SK-N-SH (cell line): ENCODE measurements at regions not wholly inside any gene's neighbourhood (a gene's known extent, or its start where the extent isn't known, plus 50 kb on each side); places are given as distances from the start of the nearest gene placed in this dataset.

Experiments used
- CTCF ChIA-PET: fragments of 300-600, 350-600 bp; formaldehyde crosslinking; extraction: SDS; loops from one replicate; lab custom pipeline; 2021; lab: Yijun Ruan, JAX
- POLR2A ChIA-PET: fragments of 350-600 bp; sonication (Branson Sonifier 250); formaldehyde crosslinking; extraction: SDS; loops from one replicate; lab custom pipeline; 2020; ENCODE audit warnings: antibody characterized with exemption, inconsistent platforms; lab: Yijun Ruan, JAX
- DNase-seq: peaks from one replicate; pipeline ENCODE4 v3.0.0; 2012
- H2AFZ ChIP-seq: fragments of 200-600 bp; sonication (generic); 2 replicates; pipeline ENCODE4 v1.8.1; 2016; ENCODE audit warnings: antibody characterized with exemption, mild to moderate bottlenecking, low read depth
- H3F3A ChIP-seq: fragments of 200-600 bp; sonication (generic); replicated peaks from 2 replicates; pipeline ENCODE3; 2016; ENCODE audit warnings: antibody characterized with exemption, mild to moderate bottlenecking; ENCODE audit not compliant: insufficient read depth
- H3K27ac ChIP-seq, 2 experiments: fragments of 200-500 bp in 1 of 2; fragments of 200-600 bp in 1 of 2; sonication (Bioruptor generic) in 1 of 2; sonication (generic), shearing (Covaris generic) in 1 of 2; 2 replicates each; pipeline versions ENCODE4 v1.5.1 to v1.6.1; 2014 to 2016; ENCODE audit warnings: low read depth in 2 of 2, inconsistent platforms in 1 of 2, low read length in 1 of 2, mild to moderate bottlenecking in 1 of 2, mixed read lengths in 1 of 2
- H3K27me3 ChIP-seq: fragments of 200-600 bp; sonication (generic), shearing (Covaris generic); 2 replicates; pipeline ENCODE4 v1.6.1; 2016; ENCODE audit warnings: mixed run types; ENCODE audit not compliant: insufficient read depth
- H3K36me3 ChIP-seq, 2 experiments: fragments of 200-500 bp in 1 of 2; fragments of 200-600 bp in 1 of 2; sonication (Bioruptor generic) in 1 of 2; sonication (generic) in 1 of 2; replicated peaks in 1 of 2; 2 replicates each; pipeline versions ENCODE3 to v1.5.1; 2014 to 2016; ENCODE audit warnings: low read length in 1 of 2, mild to moderate bottlenecking in 1 of 2; ENCODE audit not compliant: insufficient read depth in 2 of 2, control insufficient read depth in 1 of 2
- H3K4me1 ChIP-seq, 2 experiments: fragments of 200-500 bp in 1 of 2; fragments of 200-600 bp in 1 of 2; sonication (Bioruptor generic) in 1 of 2; sonication (generic), shearing (Covaris generic) in 1 of 2; 2 replicates each; pipeline versions ENCODE4 v1.5.1 to v1.6.1; 2014 to 2016; ENCODE audit warnings: low read depth in 1 of 2, low read length in 1 of 2, mixed run types in 1 of 2; ENCODE audit not compliant: insufficient read depth in 2 of 2, control insufficient read depth in 1 of 2
- H3K4me2 ChIP-seq: fragments of 200-600 bp; sonication (generic), shearing (Covaris generic); 2 replicates; pipeline ENCODE4 v1.6.1; 2017; ENCODE audit warnings: mixed run types
- H3K4me3 ChIP-seq, 2 experiments: fragments of 200-500 bp in 1 of 2; fragments of 200-600 bp in 1 of 2; sonication (Bioruptor generic) in 1 of 2; sonication (generic), shearing (Covaris generic) in 1 of 2; 2 replicates each; pipeline versions ENCODE4 v1.5.1 to v1.8.1; 2014 to 2016; ENCODE audit warnings: low read depth in 2 of 2, inconsistent platforms in 1 of 2, low read length in 1 of 2, mild to moderate bottlenecking in 1 of 2, mixed read lengths in 1 of 2, moderate library complexity in 1 of 2
- H3K79me2 ChIP-seq: fragments of 200-600 bp; sonication (generic); 2 replicates; pipeline ENCODE4 v1.8.1; 2017; ENCODE audit warnings: mild to moderate bottlenecking; ENCODE audit not compliant: insufficient read depth
- H3K9ac ChIP-seq: fragments of 200-600 bp; sonication (generic); 2 replicates; pipeline ENCODE4 v1.6.1; 2017; ENCODE audit warnings: mixed run types
- H3K9me2 ChIP-seq: fragments of 200-600 bp; sonication (generic); 2 replicates; pipeline ENCODE4 v1.6.1; 2017; ENCODE audit warnings: mixed run types
- H3K9me3 ChIP-seq: fragments of 200-600 bp; sonication (generic); 2 replicates; pipeline ENCODE4 v1.6.1; 2017; ENCODE audit warnings: mixed run types, mild to moderate bottlenecking, moderate library complexity
- H4K20me1 ChIP-seq: fragments of 200-600 bp; sonication (generic); 2 replicates; pipeline ENCODE4 v1.6.1; 2017; ENCODE audit warnings: mild to moderate bottlenecking, mixed run types; ENCODE audit not compliant: insufficient read depth
- CTCF ChIP-seq: fragments of 200-600 bp; sonication (generic); IDR thresholded peaks from 2 replicates; pipeline ENCODE4 v1.6.1; 2017; ENCODE audit warnings: antibody characterized with exemption, mild to moderate bottlenecking, moderate library complexity
- EZH2phosphoT487 ChIP-seq: fragments of 200-600 bp; sonication (generic); IDR thresholded peaks from 2 replicates; pipeline ENCODE4 v1.6.1; 2017; ENCODE audit warnings: low read depth, mixed run types, mild to moderate bottlenecking, antibody characterized with exemption, moderate library complexity, borderline replicate concordance
- GATA2 ChIP-seq: sonication (generic); formaldehyde crosslinking; IDR thresholded peaks from 2 replicates; pipeline ENCODE4 v1.5.0; 2020; ENCODE audit warnings: mild to moderate bottlenecking, missing genetic modification reagents
- PBX3 ChIP-seq: IDR thresholded peaks from 2 replicates; pipeline ENCODE4; 2012
- RAD21 ChIP-seq: IDR thresholded peaks from 2 replicates; pipeline ENCODE4 v1.6.1; 2012; ENCODE audit warnings: mild to moderate bottlenecking, low read length
- RCOR1 ChIP-seq: fragments of 150-350 bp; IDR thresholded peaks from 2 replicates; pipeline ENCODE4 v1.6.1; 2017; ENCODE audit warnings: antibody characterized with exemption, low read length
- REST ChIP-seq: IDR thresholded peaks from 2 replicates; pipeline ENCODE4 v1.6.1; 2012; ENCODE audit warnings: mild to moderate bottlenecking, low read depth, low read length, moderate library complexity
- RFX5 ChIP-seq: IDR thresholded peaks from 2 replicates; pipeline ENCODE4 v1.6.1; 2012; ENCODE audit warnings: mild to moderate bottlenecking, improper control_type of control experiment, low read length
- SMC3 ChIP-seq: IDR thresholded peaks from 2 replicates; pipeline ENCODE4 v1.6.1; 2012; ENCODE audit warnings: low read depth, low read length, improper control_type of control experiment
- USF2 ChIP-seq: fragments of 150-350 bp; IDR thresholded peaks from 2 replicates; pipeline ENCODE4 v1.6.1; 2017; ENCODE audit warnings: antibody characterized with exemption, low read length, low read depth, borderline replicate concordance
- WGBS: methylation state at CpG from one replicate; pipeline ENCODE4 v1.1.6; 2017; ENCODE audit warnings: low lambda C conversion rate; 5-methylcytosine and 5-hydroxymethylcytosine counted together

- H3K4me3 ChIP-seq = no peak overlapping the region
- peaks cover 0 to 6% of the 10 kb centered on the region in 2 experiments; a peak in 1 of 4 replicates for H3K4me1 ChIP-seq
- TF ChIP-seq RCOR1 (no peak), PBX3 (no peak), SMC3 (no peak)
- 0 out of 2 replicates have a peak, but pooled peaks cover 3% of the 10 kb centered on the region for H4K20me1 ChIP-seq
- H3K27me3 ChIP-seq = no peaks in the 10 kb centered on the region; the same call in 1 of the 2 replicates
- H3K36me3 ChIP-seq = no peaks in the 10 kb centered on the region
- no peaks in the 10 kb centered on the region for H3K9me2 ChIP-seq
- CTCF ChIA-PET = interaction anchor here (0.7 to 2.6 kb wide), 3 partner anchors 43 to 91 kb away, joined by 3 to 10 read pairs (median 3); no protein-coding TSS in a partner anchor
- no peak overlapping the region for H2AFZ ChIP-seq
- no peak overlapping the region for H3K9ac ChIP-seq
- H3K4me2 ChIP-seq = no peak overlapping the region
- no peaks in the 10 kb centered on the region for H3K9me3 ChIP-seq
- no peaks in the 10 kb centered on the region for H3K79me2 ChIP-seq
- no peak overlapping the region for H3K27ac ChIP-seq
- H3F3A ChIP-seq = no peaks in the 10 kb centered on the region
- POLR2A ChIA-PET = interaction anchor here (0.6 kb wide), 1 partner anchor 33 kb away, joined by 3 read pairs; no protein-coding TSS in a partner anchor
- DNase-seq = no peak
- 67% methylated on average over 6 of the region's 8 CpGs for WGBS
Measured at GRCh38 chrX:115897956-115898355, 272.6 kb upstream of the AGTR2 start.

- Histone ChIP-seq H2AFZ (no peak overlapping the region), H3K79me2 (no peaks in the 10 kb centered on the region), H3K27me3 (no peaks in the 10 kb centered on the region; the same call in 1 of the 2 replicates), H3K9ac (no peak overlapping the region), H3K9me3 (no peaks in the 10 kb centered on the region), H3K36me3 (no peaks in the 10 kb centered on the region), H3K4me1 (peaks cover 0 to 2% of the 10 kb centered on the region in 2 experiments; a peak in 1 of 4 replicates), H3K27ac (no peak overlapping the region), H3K4me2 (no peak overlapping the region), H3K4me3 (0 out of 4 replicates have a peak overlapping the region, but pooled peaks of 1 of the 2 experiments have one; percentile 9), H4K20me1 (0 out of 2 replicates have a peak, but pooled peaks cover 3% of the 10 kb centered on the region), H3F3A (no peaks in the 10 kb centered on the region), H3K9me2 (no peaks in the 10 kb centered on the region)
- ChIA-PET CTCF (interaction anchor here (0.7 to 2.6 kb wide), 4 partner anchors 41 to 90 kb away, joined by 3 to 10 read pairs (median 3); no protein-coding TSS in a partner anchor), POLR2A (interaction anchor here (0.6 kb wide), 1 partner anchor 33 kb away, joined by 3 read pairs; no protein-coding TSS in a partner anchor)
- 37% methylated on average over 5 of the region's 8 CpGs for WGBS
- DNase-seq = peak; percentile 37
- no peak for TF ChIP-seq REST
- no peak for TF ChIP-seq USF2
- no peak for TF ChIP-seq GATA2
- TF ChIP-seq RFX5 = no peak
- TF ChIP-seq EZH2phosphoT487 = no peak
- TF ChIP-seq SMC3 = peak; percentile 33; the same call in 1 of the 2 replicates
- TF ChIP-seq RAD21 = peak; percentile 71
- TF ChIP-seq CTCF = peak; percentile 46
Measured at GRCh38 chrX:115898382-115899001, 272.1 kb upstream of the AGTR2 start.
